Effector memory CD8-positive, alpha-beta T cell (primary cell): ENCODE measurements at regions not wholly inside any gene's neighbourhood (a gene's known extent, or its start where the extent isn't known, plus 50 kb on each side); places are given as distances from the start of the nearest gene placed in this dataset.

Experiments used
- ATAC-seq: fragments of 150-1000 bp; cut with Tn5 transposase; replicated peaks from 2 replicates; pipeline ENCODE4 v1.10.0; 2021; ENCODE audit warnings: mild to moderate bottlenecking, moderate library complexity
- DNase-seq, 3 experiments: peaks; one replicate each; pipeline ENCODE4 v3.0.0; 2021
- H3K27ac Mint-ChIP-seq, 2 donors: one replicate each; pipeline ENCODE4 v1.8.0; 2022; ENCODE audit warnings: mild to moderate bottlenecking in 2 of 2, mixed read lengths in 2 of 2, moderate library complexity in 2 of 2
- H3K27me3 Mint-ChIP-seq, 2 donors: one replicate each; pipeline ENCODE4 v1.8.0; 2022; ENCODE audit warnings: mixed read lengths in 2 of 2
- H3K36me3 Mint-ChIP-seq: one replicate; pipeline ENCODE4 v1.8.0; 2022; ENCODE audit warnings: mild to moderate bottlenecking, moderate library complexity, mixed read lengths; ENCODE audit not compliant: insufficient read depth
- H3K4me1 Mint-ChIP-seq, 2 donors: one replicate each; pipeline ENCODE4 v1.8.0; 2022; ENCODE audit warnings: low read depth in 2 of 2, mixed read lengths in 2 of 2
- H3K4me3 Mint-ChIP-seq, 2 donors: one replicate each; pipeline ENCODE4 v1.8.0; 2022; ENCODE audit warnings: mild to moderate bottlenecking in 2 of 2, mixed read lengths in 2 of 2, moderate library complexity in 2 of 2
- H3K9me3 Mint-ChIP-seq, 2 donors: one replicate each; pipeline ENCODE4 v1.8.0; 2022; ENCODE audit warnings: mixed read lengths in 2 of 2

DNA sequence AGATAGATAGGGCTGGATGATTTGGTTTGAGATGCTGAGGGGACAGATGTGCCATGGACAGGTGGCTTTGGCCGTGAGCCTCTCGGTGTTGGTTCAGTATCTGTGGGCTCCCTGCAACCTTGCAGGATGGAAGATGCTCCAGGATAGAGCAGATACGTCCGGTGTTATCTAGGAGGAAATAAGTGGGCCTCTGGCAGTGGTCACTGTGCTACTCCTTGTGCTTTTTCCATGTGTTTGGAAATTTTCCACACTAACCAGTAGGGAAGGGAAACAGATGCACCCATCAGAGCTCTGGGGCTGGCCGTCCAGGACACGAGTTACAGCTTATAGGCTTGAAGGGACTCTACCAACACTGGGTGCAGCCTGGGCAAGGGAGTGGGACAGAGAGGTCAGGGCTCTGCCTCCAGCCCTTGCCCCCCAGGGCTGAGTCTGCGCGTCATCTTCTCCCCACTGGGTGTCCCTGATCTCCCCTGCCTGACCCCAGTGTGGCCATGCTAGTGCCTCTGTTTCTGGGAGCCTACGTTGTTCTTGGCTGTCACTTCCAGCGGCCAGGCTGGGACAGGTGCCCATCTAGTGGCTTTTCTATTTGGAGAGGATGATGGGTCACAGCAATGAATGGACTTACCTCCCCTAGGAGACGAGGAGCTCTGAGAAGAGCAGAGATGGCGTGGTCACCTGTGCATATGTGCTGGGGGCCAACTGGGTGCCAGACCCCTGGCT lies 166.9 kb downstream of the SEC14L1 start:
- H3K27me3 Mint-ChIP-seq, result peaks cover 19 to 34% of the 10 kb centered on the region in 2 donors
- ATAC-seq (no peak), DNase-seq (no peak)
- H3K4me3 Mint-ChIP-seq, result no peak overlapping the region
- no peaks in the 10 kb centered on the region for H3K9me3 Mint-ChIP-seq
- H3K27ac Mint-ChIP-seq, result no peak overlapping the region
- peaks cover 4 to 12% of the 10 kb centered on the region in 2 donors for H3K4me1 Mint-ChIP-seq
- H3K36me3 Mint-ChIP-seq, result no peaks in the 10 kb centered on the region

DNA sequence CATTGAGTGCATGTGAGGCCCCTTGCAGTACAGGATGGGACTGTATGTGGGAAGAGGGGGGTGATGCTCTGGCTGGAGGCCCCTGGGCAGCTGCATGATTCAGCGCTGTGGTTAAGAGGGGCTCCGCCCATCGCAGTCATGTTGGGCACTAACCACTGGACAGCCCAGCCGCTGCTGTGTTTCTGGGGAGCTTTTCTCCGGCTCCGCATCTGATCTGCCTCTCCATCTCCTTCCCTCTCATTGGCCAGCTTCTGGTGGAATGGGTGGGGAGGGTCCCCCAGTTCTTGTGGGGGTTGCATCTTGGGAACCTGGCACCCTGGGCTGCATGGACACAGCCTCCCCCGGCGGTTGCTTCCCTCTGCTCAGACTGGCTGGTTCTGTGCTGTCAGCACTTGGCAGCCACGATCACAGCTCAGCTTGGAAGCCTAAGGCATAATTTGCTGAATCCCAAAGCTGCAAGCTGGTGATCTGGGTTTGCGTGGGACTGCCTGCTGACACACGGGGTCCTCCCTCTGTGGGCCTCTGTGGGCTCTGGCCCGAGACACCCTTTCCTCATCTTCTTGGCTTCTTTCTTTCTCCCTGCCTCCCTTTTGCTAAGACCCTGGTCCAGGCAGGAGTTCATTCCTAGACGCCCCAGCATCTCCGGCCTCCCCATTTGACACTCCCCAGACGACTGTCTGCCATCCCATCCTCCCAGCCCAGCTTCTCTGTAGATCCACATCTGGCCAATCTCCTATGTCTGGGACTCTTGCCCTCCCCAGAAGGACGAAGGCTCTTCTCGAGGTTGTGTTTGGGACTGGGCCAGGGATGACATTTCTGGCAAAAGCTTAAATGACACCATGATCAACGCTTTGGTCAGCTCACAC lies 168.3 kb downstream of the SEC14L1 start:
- Mint-ChIP-seq H3K27me3 (peaks cover 19 to 34% of the 10 kb centered on the region in 2 donors), H3K9me3 (no peaks in the 10 kb centered on the region), H3K36me3 (no peaks in the 10 kb centered on the region), H3K4me1 (peaks cover 4 to 12% of the 10 kb centered on the region in 2 donors), H3K4me3 (no peak overlapping the region), H3K27ac (no peak overlapping the region)
- DNase-seq (no peak), ATAC-seq (no peak)

DNA sequence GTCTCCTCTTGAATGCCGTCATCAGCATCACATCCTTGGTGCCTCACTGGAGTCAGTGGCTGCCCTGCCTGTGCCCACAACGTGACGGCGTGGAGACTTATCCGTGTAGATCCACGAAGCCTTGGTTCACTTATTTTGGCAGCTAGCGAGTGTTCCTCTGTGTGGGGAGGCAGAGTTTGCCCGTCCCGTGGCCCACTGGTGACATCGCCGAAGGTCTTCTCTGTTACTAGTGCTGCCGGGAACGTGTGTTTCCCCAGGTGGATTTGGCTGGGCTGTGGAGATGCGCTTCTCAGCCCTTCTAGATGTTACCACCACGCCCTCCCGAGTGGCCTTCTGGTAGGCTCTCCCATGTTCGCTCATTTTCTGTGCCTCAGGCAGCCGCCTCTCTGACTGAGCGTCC lies 169.6 kb downstream of the SEC14L1 start:
- no peak overlapping the region for H3K27ac Mint-ChIP-seq
- no peak overlapping the region for H3K4me3 Mint-ChIP-seq
- peaks cover 4 to 12% of the 10 kb centered on the region in 2 donors for H3K4me1 Mint-ChIP-seq
- no peaks in the 10 kb centered on the region for H3K9me3 Mint-ChIP-seq
- DNase-seq, result no peak
- ATAC-seq, result no peak
- peaks cover 19 to 34% of the 10 kb centered on the region in 2 donors for H3K27me3 Mint-ChIP-seq
- no peaks in the 10 kb centered on the region for H3K36me3 Mint-ChIP-seq

DNA sequence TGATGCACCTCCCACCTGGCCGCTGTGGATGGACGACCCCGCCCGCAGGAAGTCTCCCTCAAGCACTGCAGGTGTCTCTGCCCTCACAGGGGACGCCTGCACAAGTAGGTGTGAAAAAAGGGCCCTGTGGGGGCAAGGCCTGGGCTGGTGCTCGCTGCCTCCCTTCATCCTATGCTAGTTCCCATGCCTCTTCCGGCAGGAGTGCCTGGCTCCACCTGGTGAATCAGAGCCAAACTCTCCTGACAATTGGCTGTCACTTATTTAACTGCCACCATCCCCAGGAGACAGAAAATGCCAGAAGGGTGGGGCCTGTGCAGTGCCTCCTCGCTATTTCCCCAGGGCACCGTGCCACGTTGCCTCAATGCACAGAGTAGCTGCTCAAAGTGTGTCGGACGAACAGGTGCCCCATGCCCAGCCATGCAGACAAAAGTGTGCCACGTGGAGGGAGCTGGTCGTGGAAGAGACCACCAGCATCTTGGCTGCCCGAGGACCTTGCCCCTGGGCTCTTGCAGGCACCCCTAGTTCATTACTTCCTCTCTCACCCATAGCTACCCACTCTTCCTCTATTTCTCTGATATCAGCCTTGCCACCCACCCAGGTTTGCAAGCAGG lies 170.7 kb downstream of the SEC14L1 start:
- ATAC-seq (no peak), DNase-seq (no peak)
- Mint-ChIP-seq H3K4me1 (peaks cover 6 to 12% of the 10 kb centered on the region in 2 donors), H3K27ac (peak overlapping the region in 1 of 2 donors; percentile 15), H3K36me3 (no peaks in the 10 kb centered on the region), H3K4me3 (no peak overlapping the region), H3K9me3 (no peaks in the 10 kb centered on the region), H3K27me3 (peaks cover 19 to 34% of the 10 kb centered on the region in 2 donors)

DNA sequence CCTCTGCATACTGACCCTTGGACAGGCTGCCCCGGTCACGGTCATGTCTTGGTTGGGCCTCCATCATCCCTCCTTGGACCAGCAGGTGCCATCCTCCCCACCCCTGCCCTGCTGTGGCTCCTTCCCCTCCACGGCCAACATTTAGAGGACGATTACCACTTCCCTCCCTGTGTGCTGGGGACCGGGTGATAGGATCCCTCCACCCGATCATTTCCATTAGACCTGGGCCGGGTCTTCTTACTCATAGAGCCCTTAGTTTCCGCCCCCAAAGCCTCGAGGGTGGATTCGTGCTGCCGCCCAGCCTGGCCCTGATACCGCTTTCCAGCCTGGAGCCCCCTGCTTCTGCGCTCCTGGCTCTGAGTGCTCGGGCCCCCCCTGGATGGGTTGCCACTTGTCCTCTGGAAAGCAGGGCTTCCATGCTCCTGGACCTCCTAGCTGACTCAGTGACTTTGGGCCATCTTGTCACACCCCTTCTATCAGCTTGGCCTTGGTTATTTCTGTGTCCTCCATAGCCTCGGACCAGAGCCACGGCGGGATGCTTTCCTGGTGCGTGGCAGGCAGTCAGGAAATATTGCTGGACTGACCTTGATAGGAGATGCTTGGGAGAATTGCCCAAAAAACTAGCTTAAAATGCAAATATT lies 171.4 kb downstream of the SEC14L1 start:
- no peak overlapping the region for H3K4me3 Mint-ChIP-seq

DNA sequence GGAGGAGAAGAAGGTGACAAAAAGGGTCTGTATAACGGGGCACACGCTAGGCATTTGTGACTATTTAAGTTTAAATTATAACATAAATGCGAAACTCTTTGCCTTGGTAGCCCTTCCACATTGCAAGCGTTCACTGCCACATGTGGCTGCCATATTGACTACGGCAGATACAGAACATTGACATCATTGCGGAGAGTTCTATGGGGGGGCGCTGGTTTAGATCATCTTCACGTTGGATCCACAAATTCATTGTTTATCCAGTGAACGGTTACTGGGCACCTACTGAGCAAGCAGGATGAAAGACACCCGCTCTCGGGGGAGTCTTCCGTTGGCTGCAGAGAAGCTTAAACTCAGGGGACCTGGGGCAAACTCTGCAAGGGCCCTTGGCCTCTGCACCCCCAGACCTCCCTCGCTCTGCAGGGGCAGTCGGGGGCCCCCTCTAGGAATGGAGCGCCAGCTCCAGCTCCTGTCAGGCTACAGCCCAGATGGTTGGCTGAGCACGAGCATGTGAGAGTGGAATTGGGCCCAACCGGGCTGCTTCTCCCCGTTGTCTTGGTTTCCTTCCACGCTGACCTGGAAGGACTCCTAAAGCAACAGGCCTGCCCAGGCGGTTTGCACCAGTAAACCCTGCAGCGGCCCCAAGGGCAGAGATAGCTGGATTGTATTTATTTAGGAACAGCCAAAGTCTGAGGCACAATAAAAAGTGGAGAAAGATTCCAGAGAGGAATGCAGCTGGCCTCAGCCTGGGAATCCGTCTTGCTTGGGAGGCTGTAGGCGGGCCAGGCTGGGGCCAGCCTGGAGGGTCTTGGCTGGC lies 172.2 kb downstream of the SEC14L1 start:
- Mint-ChIP-seq H3K27me3 (peaks cover 12 to 34% of the 10 kb centered on the region in 2 donors), H3K36me3 (no peaks in the 10 kb centered on the region), H3K4me3 (no peak overlapping the region), H3K9me3 (no peaks in the 10 kb centered on the region), H3K4me1 (peaks cover 6 to 12% of the 10 kb centered on the region in 2 donors), H3K27ac (no peak overlapping the region)
- ATAC-seq (no peak), DNase-seq (no peak)

More for the DNA sequence above, 171.4 kb downstream of the SEC14L1 start:
- Mint-ChIP-seq H3K36me3 (no peaks in the 10 kb centered on the region), H3K4me1 (peaks cover 6 to 12% of the 10 kb centered on the region in 2 donors), H3K27me3 (peaks cover 19 to 34% of the 10 kb centered on the region in 2 donors), H3K27ac (peak overlapping the region in 1 of 2 donors; percentile 3), H3K9me3 (no peaks in the 10 kb centered on the region)
- ATAC-seq (no peak), DNase-seq (no peak)

DNA sequence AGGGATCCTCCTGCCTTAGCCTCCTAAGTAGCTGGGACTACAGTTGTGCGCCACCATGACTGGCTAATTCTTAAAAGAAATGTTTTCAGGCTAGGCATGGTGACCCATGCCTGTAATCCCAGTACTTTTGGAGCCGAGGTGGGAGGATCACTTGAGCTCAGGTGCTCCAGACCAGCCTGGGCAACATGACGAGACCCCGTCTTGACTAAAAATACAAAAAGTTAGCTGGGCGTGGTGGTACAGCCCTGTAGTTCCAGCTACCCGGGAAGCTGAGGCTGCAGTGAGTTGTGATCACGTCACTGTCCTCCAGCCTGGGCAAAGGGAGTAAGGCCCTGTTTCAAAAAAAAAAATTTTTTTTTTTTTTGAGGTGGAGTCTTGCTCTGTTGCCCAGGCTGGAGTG lies 173.1 kb downstream of the SEC14L1 start:
- Mint-ChIP-seq H3K9me3 (no peaks in the 10 kb centered on the region), H3K4me1 (peaks cover 6 to 12% of the 10 kb centered on the region in 2 donors), H3K27me3 (peaks cover 11 to 34% of the 10 kb centered on the region in 2 donors), H3K36me3 (no peaks in the 10 kb centered on the region), H3K4me3 (no peak overlapping the region), H3K27ac (no peak overlapping the region)
- ATAC-seq (no peak), DNase-seq (no peak)

DNA sequence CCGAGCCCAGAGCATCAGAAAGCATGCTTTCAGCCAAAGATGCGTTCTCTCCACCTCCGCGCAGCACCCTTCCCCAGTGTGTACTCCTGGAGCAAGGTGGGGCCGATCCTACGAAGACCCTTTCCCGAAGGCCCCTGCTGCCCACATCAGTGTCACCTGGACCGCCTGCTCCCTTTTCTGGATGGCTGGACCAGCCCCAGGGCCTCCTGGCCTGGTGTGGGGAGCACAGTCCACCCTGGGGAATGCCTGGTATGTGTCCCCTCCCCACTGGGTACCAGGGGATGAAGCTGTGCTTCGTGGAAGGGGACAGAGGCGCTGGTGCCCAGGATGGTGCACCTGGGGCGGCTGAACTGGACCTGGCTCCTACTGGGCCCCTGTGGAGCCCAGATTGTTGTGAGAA lies 173.8 kb downstream of the SEC14L1 start:
- ATAC-seq (no peak), DNase-seq (no peak)
- H3K36me3 Mint-ChIP-seq, result no peaks in the 10 kb centered on the region
- no peaks in the 10 kb centered on the region for H3K9me3 Mint-ChIP-seq
- peaks cover 6 to 26% of the 10 kb centered on the region in 2 donors for H3K27me3 Mint-ChIP-seq
- no peak overlapping the region for H3K4me3 Mint-ChIP-seq
- peaks cover 11 to 16% of the 10 kb centered on the region in 2 donors for H3K4me1 Mint-ChIP-seq
- H3K27ac Mint-ChIP-seq, result no peak overlapping the region

DNA sequence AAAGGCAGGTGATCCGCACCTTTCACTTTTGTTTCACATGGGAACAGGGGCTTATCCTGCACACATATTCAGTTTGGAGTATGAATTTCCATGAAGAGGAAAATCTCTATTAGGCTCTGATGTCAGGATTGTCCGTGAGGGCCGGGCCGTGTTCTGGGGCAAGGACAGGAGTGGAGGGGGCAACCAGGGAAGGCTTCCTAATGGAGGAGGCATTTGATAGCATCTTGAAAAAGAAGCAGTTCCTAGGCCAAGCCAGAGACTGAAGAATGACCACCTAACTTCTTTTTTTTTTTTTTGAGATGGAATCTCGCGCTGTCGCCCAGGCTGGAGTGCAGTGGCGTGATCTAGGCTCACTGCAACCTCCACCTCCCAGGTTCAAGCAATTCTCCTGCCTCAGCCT lies 174.2 kb downstream of the SEC14L1 start:
- no peak for DNase-seq
- Mint-ChIP-seq H3K27ac (no peak overlapping the region), H3K27me3 (peaks cover 6 to 24% of the 10 kb centered on the region in 2 donors), H3K9me3 (no peaks in the 10 kb centered on the region), H3K4me3 (no peak overlapping the region), H3K36me3 (no peaks in the 10 kb centered on the region), H3K4me1 (peaks cover 11 to 16% of the 10 kb centered on the region in 2 donors)
- no peak for ATAC-seq

DNA sequence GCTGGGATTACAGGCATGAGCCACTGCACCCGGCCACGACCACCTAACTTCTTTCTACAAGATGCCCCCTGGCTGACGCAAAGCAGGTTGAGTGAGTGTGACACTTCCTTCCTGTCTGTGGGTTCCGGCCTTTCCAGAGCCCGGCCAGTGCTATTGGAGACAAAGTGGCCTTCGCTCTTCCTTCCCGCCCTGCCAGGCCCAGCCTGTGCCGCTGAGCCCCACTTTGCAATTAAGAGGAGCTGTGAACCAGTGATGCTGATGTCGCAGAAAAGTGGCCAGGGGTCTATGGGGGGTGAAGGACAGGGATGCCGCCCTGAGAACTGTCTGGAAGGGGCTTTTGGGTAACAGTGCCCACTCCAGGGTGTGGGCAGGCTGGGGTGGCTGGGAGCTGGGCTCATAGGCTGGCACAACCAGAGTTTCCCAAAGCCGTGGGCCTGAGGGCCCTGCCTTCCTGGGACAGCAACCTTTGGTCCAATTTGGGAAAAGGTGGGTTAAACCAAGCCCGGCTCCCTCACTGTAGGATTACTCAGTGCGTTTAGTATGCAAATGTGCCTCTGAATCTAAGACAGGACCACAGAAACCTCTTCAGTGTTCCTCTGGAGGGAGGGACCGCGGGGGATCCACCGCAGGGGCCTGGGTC lies 174.9 kb downstream of the SEC14L1 start:
- no peak for DNase-seq
- no peak for ATAC-seq
- H3K9me3 Mint-ChIP-seq, result no peaks in the 10 kb centered on the region

DNA sequence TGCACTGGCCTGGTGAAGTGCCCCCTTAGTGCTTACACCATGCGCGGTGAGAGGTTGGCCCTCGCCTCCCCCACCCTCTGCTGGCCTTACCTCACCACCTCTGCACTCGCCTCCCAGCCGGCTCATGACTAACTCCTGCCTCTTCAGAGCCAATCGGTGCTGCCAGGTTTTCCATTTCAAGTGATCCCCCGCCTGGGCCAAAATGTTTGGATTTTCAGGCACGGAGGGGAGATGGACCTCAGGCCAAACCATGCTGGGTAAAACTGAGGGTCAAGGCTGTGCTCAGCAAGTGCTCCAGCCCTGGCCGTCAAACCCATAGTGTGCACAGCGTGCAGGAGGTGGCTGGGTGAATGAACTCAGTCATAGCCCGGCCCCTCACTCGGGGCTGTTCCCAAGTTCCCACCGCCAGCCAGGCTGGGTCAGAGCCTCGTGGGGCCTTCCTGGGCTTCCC lies 175.4 kb downstream of the SEC14L1 start:
- Mint-ChIP-seq H3K27ac (no peak overlapping the region), H3K4me1 (peaks cover 11 to 16% of the 10 kb centered on the region in 2 donors), H3K36me3 (no peaks in the 10 kb centered on the region), H3K4me3 (no peak overlapping the region), H3K27me3 (peaks cover 0 to 13% of the 10 kb centered on the region in 2 donors), H3K9me3 (no peaks in the 10 kb centered on the region)
- DNase-seq (no peak), ATAC-seq (no peak)

More for the DNA sequence above, 174.9 kb downstream of the SEC14L1 start:
- Mint-ChIP-seq H3K4me3 (no peak overlapping the region), H3K36me3 (no peaks in the 10 kb centered on the region), H3K4me1 (peaks cover 11 to 16% of the 10 kb centered on the region in 2 donors), H3K27me3 (peaks cover 3 to 18% of the 10 kb centered on the region in 2 donors), H3K27ac (no peak overlapping the region)

DNA sequence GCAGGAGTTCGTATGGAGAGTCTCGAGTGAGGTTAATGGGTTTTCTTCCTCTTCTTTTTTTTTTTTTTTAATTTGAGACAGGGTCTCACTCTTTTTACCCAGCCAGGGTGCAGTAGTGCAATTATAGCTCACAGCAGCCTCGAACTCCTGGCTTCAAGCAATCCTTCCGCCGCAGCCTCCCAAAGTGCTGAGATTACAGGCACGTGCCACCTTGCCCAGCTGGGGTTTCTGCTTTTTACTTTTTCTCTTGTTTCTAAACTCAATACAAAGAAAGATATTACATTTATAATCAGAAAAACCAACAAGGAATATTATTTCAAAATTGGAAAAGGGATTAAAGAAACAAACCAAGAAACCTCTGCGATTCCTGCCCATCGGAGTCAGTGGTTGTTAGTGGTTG lies 175.9 kb downstream of the SEC14L1 start:
- Mint-ChIP-seq H3K9me3 (no peaks in the 10 kb centered on the region), H3K4me3 (no peak overlapping the region), H3K27me3 (peaks cover 0 to 8% of the 10 kb centered on the region in 2 donors), H3K4me1 (peaks cover 10 to 12% of the 10 kb centered on the region in 2 donors), H3K36me3 (no peaks in the 10 kb centered on the region), H3K27ac (no peak overlapping the region)
- ATAC-seq, result no peak
- no peak for DNase-seq
